Activated CD4-positive, CD25-positive, alpha-beta regulatory T cell (primary cell): ENCODE measurements at regions not wholly inside any gene's neighbourhood (a gene's known extent, or its start where the extent isn't known, plus 50 kb on each side); places are given as distances from the start of the nearest gene placed in this dataset.

Source experiments
- DNase-seq, 4 experiments: peaks; one replicate each; lab custom pipeline; 2025; lab: John Stamatoyannopoulos, UW

GRCh38 chr10:44301781-44302355, 83.0 kb downstream of the CXCL12 start:
- no peak for DNase-seq

- no peak for DNase-seq
Observed at GRCh38 chr10:44300666-44301649, 83.9 kb downstream of the CXCL12 start.

GRCh38 chr10:44298713-44299112, 86.2 kb downstream of the CXCL12 start:
- no peak for DNase-seq

- DNase-seq = no peak
Observed at GRCh38 chr10:44297963-44298362, 86.9 kb downstream of the CXCL12 start.

GRCh38 chr10:44295644-44296241, 89.2 kb downstream of the CXCL12 start:
- no peak for DNase-seq

GRCh38 chr10:44294726-44295412, 90.0 kb downstream of the CXCL12 start:
- no peak for DNase-seq

- DNase-seq = no peak
Observed at GRCh38 chr10:44293842-44294241, 91.1 kb downstream of the CXCL12 start.

GRCh38 chr10:44293306-44293778, 91.6 kb downstream of the CXCL12 start:
- DNase-seq = no peak

- DNase-seq = no peak
Observed at GRCh38 chr10:44292390-44293002, 92.4 kb downstream of the CXCL12 start.

GRCh38 chr10:44291091-44291490, 93.8 kb downstream of the CXCL12 start:
- DNase-seq = no peak

- no peak for DNase-seq
Observed at GRCh38 chr10:44289125-44289524, 95.8 kb downstream of the CXCL12 start.

- DNase-seq = no peak
Observed at GRCh38 chr10:44287408-44287807, 97.5 kb downstream of the CXCL12 start.

- DNase-seq = no peak
Observed at GRCh38 chr10:44284198-44285084, 100.5 kb downstream of the CXCL12 start.

- DNase-seq = no peak
Observed at GRCh38 chr10:44282626-44283300, 102.1 kb downstream of the CXCL12 start.

- no peak for DNase-seq
Observed at GRCh38 chr10:44281662-44282061, 103.2 kb downstream of the CXCL12 start.

- DNase-seq = no peak
Observed at GRCh38 chr10:44281089-44281613, 103.7 kb downstream of the CXCL12 start.

GRCh38 chr10:44280226-44281014, 104.5 kb downstream of the CXCL12 start:
- DNase-seq = no peak

GRCh38 chr10:44279426-44280126, 105.3 kb downstream of the CXCL12 start:
- no peak for DNase-seq
